GM23248 (cell line): ENCODE measurements at regions not wholly inside any gene's neighbourhood (a gene's known extent, or its start where the extent isn't known, plus 50 kb on each side); places are given as distances from the start of the nearest gene placed in this dataset.

Experiments used
- DNase-seq: peaks from one replicate; pipeline ENCODE4 v3.0.0-alpha.2; 2015
- H2AFZ ChIP-seq: fragments of 200-600 bp; sonication (generic); 2 replicates; pipeline ENCODE4 v1.6.1; 2016; ENCODE audit warnings: antibody characterized with exemption
- H3F3A ChIP-seq: fragments of 200-600 bp; sonication (generic); 2 replicates; pipeline ENCODE4 v1.6.1; 2016; ENCODE audit warnings: mild to moderate bottlenecking, antibody characterized with exemption, mixed run types; ENCODE audit not compliant: insufficient read depth
- H3K27ac ChIP-seq: fragments of 200-600 bp; sonication (generic); 2 replicates; pipeline ENCODE4 v1.5.1; 2016; ENCODE audit warnings: mild to moderate bottlenecking
- H3K27me3 ChIP-seq: fragments of 200-600 bp; sonication (generic); replicated peaks from 2 replicates; pipeline ENCODE4 v1.6.1; 2016; ENCODE audit warnings: mild to moderate bottlenecking; ENCODE audit not compliant: insufficient read depth
- H3K36me3 ChIP-seq: fragments of 200-600 bp; sonication (generic); 2 replicates; pipeline ENCODE4 v1.6.1; 2016; ENCODE audit warnings: low read depth, mild to moderate bottlenecking
- H3K4me1 ChIP-seq: fragments of 200-600 bp; sonication (generic); 2 replicates; pipeline ENCODE4 v1.6.1; 2016; ENCODE audit warnings: mild to moderate bottlenecking; ENCODE audit not compliant: insufficient read depth
- H3K4me2 ChIP-seq: fragments of 200-600 bp; sonication (generic); one replicate; pipeline ENCODE4 v1.6.1; 2016; ENCODE audit warnings: mild to moderate bottlenecking; ENCODE audit not compliant: unreplicated experiment
- H3K4me3 ChIP-seq: fragments of 200-600 bp; sonication (generic); 2 replicates; pipeline ENCODE4 v1.5.1; 2016; ENCODE audit warnings: mild to moderate bottlenecking
- H3K79me2 ChIP-seq: fragments of 200-600 bp; sonication (generic); 2 replicates; pipeline ENCODE4 v1.6.1; 2016; ENCODE audit warnings: mild to moderate bottlenecking; ENCODE audit not compliant: insufficient read depth
- H3K9ac ChIP-seq: fragments of 200-600 bp; sonication (generic); 2 replicates; pipeline ENCODE4 v1.6.1; 2016; ENCODE audit warnings: mild to moderate bottlenecking
- H3K9me2 ChIP-seq: fragments of 200-600 bp; sonication (generic); 2 replicates; pipeline ENCODE4 v1.6.1; 2016; ENCODE audit warnings: mixed run types, mild to moderate bottlenecking, moderate library complexity; ENCODE audit not compliant: insufficient read depth
- H3K9me3 ChIP-seq: fragments of 200-600 bp; sonication (generic); one replicate; pipeline ENCODE4 v1.6.1; 2017; ENCODE audit warnings: low read depth
- H4K20me1 ChIP-seq: fragments of 200-600 bp; sonication (generic); 2 replicates; pipeline ENCODE4 v1.6.0; 2016; ENCODE audit not compliant: insufficient read depth
- EZH2 ChIP-seq: fragments of 200-600 bp; sonication (generic); IDR thresholded peaks from 2 replicates; pipeline ENCODE4 v1.6.1; 2018; ENCODE audit warnings: antibody characterized with exemption, mild to moderate bottlenecking; ENCODE audit not compliant: insufficient read depth, poor library complexity, severe bottlenecking
- EZH2phosphoT487 ChIP-seq: fragments of 200-600 bp; sonication (generic); IDR thresholded peaks from 2 replicates; pipeline ENCODE4 v1.6.1; 2018; ENCODE audit warnings: antibody characterized with exemption, moderate library complexity, mild to moderate bottlenecking, low read depth; ENCODE audit not compliant: insufficient read depth
- WGBS, 2 experiments: methylation state at CpG; one replicate each; pipeline ENCODE4 v1.1.6; 2015 to 2017; ENCODE audit warnings: low lambda C conversion rate in 2 of 2, low coverage in 1 of 2; ENCODE audit errors: missing lambda C conversion rate in 2 of 2; 5-methylcytosine and 5-hydroxymethylcytosine counted together
- in situ Hi-C: fragments of 300-500 bp; cut with MboI; formaldehyde crosslinking; loops from 2 replicates; pipeline ENCODE4 v1.15.0; 2020

DNA sequence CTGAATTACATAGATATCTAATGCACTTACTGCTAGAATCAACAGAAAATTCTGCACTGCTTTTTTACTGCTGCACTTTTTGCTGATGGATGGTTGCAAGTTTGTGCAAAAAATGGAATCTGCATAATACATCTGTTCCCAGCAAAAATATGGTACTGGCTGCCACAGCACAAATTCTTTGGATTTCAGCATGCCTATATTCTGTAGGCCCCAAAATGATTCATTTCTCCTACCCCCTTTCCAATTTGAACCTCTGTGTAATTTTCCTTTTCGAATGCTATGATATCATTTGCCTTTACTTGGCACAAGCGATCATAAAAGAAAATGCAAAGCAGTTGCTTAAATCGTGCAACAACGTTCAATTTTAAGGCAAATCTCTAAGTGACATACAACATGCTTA is 524.2 kb upstream of the NBEA start:
- Histone ChIP-seq H3F3A (peaks cover 12% of the 10 kb centered on the region), H3K27ac (no peak overlapping the region), H3K9ac (no peak overlapping the region), H3K9me3 (no peaks in the 10 kb centered on the region), H3K4me3 (no peak overlapping the region), H3K27me3 (no peaks in the 10 kb centered on the region), H4K20me1 (no peaks in the 10 kb centered on the region), H3K9me2 (no peaks in the 10 kb centered on the region), H2AFZ (peak overlapping the region; percentile 78; the same call in 1 of the 2 replicates), H3K79me2 (no peaks in the 10 kb centered on the region), H3K4me1 (peaks cover 21% of the 10 kb centered on the region), H3K36me3 (no peaks in the 10 kb centered on the region), H3K4me2 (no peak overlapping the region)
- no peak for TF ChIP-seq EZH2
- TF ChIP-seq EZH2phosphoT487: no peak
- 70 to 77% methylated on average over 4 of the region's 4 CpGs for WGBS, 2 experiments
- in situ Hi-C loops: no loop called here
- DNase-seq: no peak

- no peak overlapping the region for H2AFZ ChIP-seq
- in situ Hi-C loops: no loop called here
Measured at GRCh38 chr13:34419025-34419424, 523.0 kb upstream of the NBEA start.

GRCh38 chr13:34419755-34420154 is 522.3 kb upstream of the NBEA start:
- H3K79me2 ChIP-seq: no peaks in the 10 kb centered on the region
- no peak for DNase-seq
- H3K4me3 ChIP-seq: no peak overlapping the region
- 94 to 95% methylated on average over 6 of the region's 6 CpGs for WGBS, 2 experiments
- no peaks in the 10 kb centered on the region for H3K9me2 ChIP-seq
- no peak overlapping the region for H3K4me2 ChIP-seq
- H3F3A ChIP-seq: peaks cover 10% of the 10 kb centered on the region
- H3K4me1 ChIP-seq: peaks cover 8% of the 10 kb centered on the region
- H3K27ac ChIP-seq: no peak overlapping the region
- H3K9me3 ChIP-seq: no peaks in the 10 kb centered on the region
- H3K9ac ChIP-seq: no peak overlapping the region
- in situ Hi-C loops: no loop called here
- no peaks in the 10 kb centered on the region for H3K27me3 ChIP-seq
- H4K20me1 ChIP-seq: no peaks in the 10 kb centered on the region
- no peak for TF ChIP-seq EZH2phosphoT487
- TF ChIP-seq EZH2: no peak
- no peaks in the 10 kb centered on the region for H3K36me3 ChIP-seq
- no peak overlapping the region for H2AFZ ChIP-seq

More at GRCh38 chr13:34419025-34419424, 523.0 kb upstream of the NBEA start:
- DNase-seq: no peak
- TF ChIP-seq EZH2 (no peak), EZH2phosphoT487 (no peak)
- no peaks in the 10 kb centered on the region for H3K9me2 ChIP-seq
- no peak overlapping the region for H3K4me2 ChIP-seq
- H3K9me3 ChIP-seq: no peaks in the 10 kb centered on the region
- H3K4me1 ChIP-seq: peaks cover 10% of the 10 kb centered on the region
- no peak overlapping the region for H3K27ac ChIP-seq
- 52 to 55% methylated on average over 5 of the region's 5 CpGs for WGBS, 2 experiments
- H3K79me2 ChIP-seq: no peaks in the 10 kb centered on the region
- H3K4me3 ChIP-seq: no peak overlapping the region
- H3F3A ChIP-seq: peaks cover 10% of the 10 kb centered on the region
- no peaks in the 10 kb centered on the region for H3K27me3 ChIP-seq
- no peaks in the 10 kb centered on the region for H3K36me3 ChIP-seq
- no peaks in the 10 kb centered on the region for H4K20me1 ChIP-seq
- H3K9ac ChIP-seq: no peak overlapping the region

- no peak overlapping the region for H3K4me2 ChIP-seq
- DNase-seq: no peak
- no peaks in the 10 kb centered on the region for H3K27me3 ChIP-seq
- no peak for TF ChIP-seq EZH2phosphoT487
- no peak for TF ChIP-seq EZH2
- peaks cover 8% of the 10 kb centered on the region for H3K4me1 ChIP-seq
- peaks cover 10% of the 10 kb centered on the region for H3F3A ChIP-seq
- WGBS, 2 experiments: 46% methylated on average over 3 of the region's 3 CpGs
- no peaks in the 10 kb centered on the region for H3K79me2 ChIP-seq
- H2AFZ ChIP-seq: no peak overlapping the region
- H3K36me3 ChIP-seq: no peaks in the 10 kb centered on the region
- H3K27ac ChIP-seq: no peak overlapping the region
- H3K9me3 ChIP-seq: no peaks in the 10 kb centered on the region
- no peaks in the 10 kb centered on the region for H3K9me2 ChIP-seq
- no peaks in the 10 kb centered on the region for H4K20me1 ChIP-seq
- H3K9ac ChIP-seq: no peak overlapping the region
- no peak overlapping the region for H3K4me3 ChIP-seq
- in situ Hi-C loops: no loop called here
Measured at GRCh38 chr13:34420702-34421346, 521.2 kb upstream of the NBEA start.

GRCh38 chr13:34421347-34421719 is 520.7 kb upstream of the NBEA start:
- peak; percentile 7 for DNase-seq
- no peak overlapping the region for H3K27ac ChIP-seq
- H3K4me2 ChIP-seq: no peak overlapping the region
- H4K20me1 ChIP-seq: no peaks in the 10 kb centered on the region
- no peaks in the 10 kb centered on the region for H3K27me3 ChIP-seq
- H3K9me3 ChIP-seq: no peaks in the 10 kb centered on the region
- in situ Hi-C loops: no loop called here
- peaks cover 8% of the 10 kb centered on the region for H3K4me1 ChIP-seq
- no peak overlapping the region for H3K9ac ChIP-seq
- no peaks in the 10 kb centered on the region for H3K79me2 ChIP-seq
- H3K4me3 ChIP-seq: no peak overlapping the region
- no peaks in the 10 kb centered on the region for H3K36me3 ChIP-seq
- TF ChIP-seq EZH2 (no peak), EZH2phosphoT487 (no peak)
- peaks cover 10% of the 10 kb centered on the region for H3F3A ChIP-seq
- H2AFZ ChIP-seq: no peak overlapping the region
- no peaks in the 10 kb centered on the region for H3K9me2 ChIP-seq
